Daoy (cell line): ENCODE measurements at regions not wholly inside any gene's neighbourhood (a gene's known extent, or its start where the extent isn't known, plus 50 kb on each side); places are given as distances from the start of the nearest gene placed in this dataset.

Experiments
- DNase-seq: peaks from one replicate; pipeline ENCODE4 v3.0.0-alpha.2; 2015; ENCODE audit warnings: low read depth

- no peak for DNase-seq
Measured at GRCh38 chr12:107472308-107472707, 213.3 kb upstream of the PWP1 start.

- DNase-seq, result no peak
Measured at GRCh38 chr12:107474099-107474498, 211.5 kb upstream of the PWP1 start.

GRCh38 chr12:107474639-107475539, 210.7 kb upstream of the PWP1 start:
- DNase-seq, result no peak

- no peak for DNase-seq
Measured at GRCh38 chr12:107475900-107476299, 209.7 kb upstream of the PWP1 start.

GRCh38 chr12:107477018-107477417, 208.6 kb upstream of the PWP1 start:
- no peak for DNase-seq

- peak; percentile 21 for DNase-seq
Measured at GRCh38 chr12:107477947-107478610, 207.5 kb upstream of the PWP1 start.

- no peak for DNase-seq
Measured at GRCh38 chr12:107478881-107479280, 206.7 kb upstream of the PWP1 start.

DNA sequence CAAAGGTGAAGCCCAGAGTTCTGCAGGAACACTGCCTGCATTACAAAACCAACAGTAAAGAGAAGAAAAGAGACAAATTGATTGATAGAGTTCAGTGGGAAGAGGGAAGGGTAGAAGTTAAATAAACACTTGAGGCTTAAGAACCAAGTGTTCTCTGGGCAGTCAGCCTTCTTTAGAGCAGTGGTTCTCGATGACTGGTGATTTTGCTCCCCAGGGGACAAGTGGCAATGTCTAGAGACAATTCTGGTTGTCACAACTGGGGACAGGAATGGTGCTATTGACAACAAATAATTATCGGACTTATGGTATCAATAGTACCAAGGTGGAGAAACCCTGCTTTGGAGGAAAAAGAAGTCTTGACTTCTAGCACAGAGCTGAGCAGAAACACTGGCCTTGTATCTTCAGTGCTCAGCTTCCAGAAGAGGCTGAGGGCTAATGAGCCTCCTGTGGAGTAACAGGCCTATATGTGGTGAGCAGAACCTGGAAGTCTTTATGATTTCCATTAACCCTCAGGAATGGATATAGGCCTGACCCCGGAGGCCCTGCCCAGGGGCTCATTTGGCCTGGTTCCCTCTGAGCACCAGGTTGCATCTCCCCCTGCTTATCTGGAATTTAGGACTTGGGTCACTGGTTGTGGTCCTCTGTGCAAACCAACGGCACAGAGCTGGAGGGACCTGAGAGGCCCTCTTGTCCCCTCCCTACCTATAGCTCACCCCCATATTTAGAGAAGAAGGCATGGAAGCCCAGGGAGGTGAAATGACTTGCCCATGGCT, 204.6 kb upstream of the PWP1 start:
- no peak for DNase-seq

DNA sequence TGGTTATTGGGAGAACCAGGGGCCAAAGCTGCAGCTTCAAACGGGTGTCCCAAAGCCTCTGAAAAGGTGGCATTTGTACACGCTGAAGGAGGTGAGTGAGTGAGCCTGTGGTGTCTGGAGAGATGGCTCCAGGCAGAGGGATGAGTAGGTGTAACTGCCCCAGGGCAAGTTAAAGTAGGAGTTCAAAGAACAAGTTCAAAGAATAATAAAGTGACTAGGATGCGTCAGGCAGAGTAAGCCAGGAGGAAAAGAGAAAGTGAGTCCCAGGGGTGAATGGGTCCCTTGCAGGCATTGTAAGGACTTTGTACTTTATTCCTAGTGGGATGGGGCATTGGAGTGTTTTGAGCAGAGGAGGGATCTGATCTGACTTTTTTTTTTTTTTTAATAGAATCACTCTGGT, 201.4 kb upstream of the PWP1 start:
- DNase-seq, result no peak

- no peak for DNase-seq
Measured at GRCh38 chr12:107484941-107485340, 200.7 kb upstream of the PWP1 start.

DNA sequence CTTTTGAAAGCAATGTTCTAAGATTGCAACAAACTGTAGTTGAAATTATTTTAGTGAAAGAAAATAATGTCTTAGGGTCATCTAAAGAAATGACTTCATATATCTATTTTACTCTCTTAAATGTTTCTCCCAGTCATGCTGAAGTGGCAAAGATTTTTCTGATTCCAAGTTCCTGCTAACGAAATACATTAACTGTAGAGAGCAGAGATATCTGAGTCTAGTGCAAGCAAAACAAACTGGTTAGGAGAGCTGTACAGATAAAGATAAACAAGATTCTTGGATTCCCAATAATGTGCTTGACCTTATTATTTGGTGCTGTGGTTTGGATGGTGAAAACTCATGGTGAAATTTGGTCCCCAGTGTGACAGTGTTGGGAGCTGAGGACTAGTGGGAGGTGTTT, 199.9 kb upstream of the PWP1 start:
- no peak for DNase-seq

DNA sequence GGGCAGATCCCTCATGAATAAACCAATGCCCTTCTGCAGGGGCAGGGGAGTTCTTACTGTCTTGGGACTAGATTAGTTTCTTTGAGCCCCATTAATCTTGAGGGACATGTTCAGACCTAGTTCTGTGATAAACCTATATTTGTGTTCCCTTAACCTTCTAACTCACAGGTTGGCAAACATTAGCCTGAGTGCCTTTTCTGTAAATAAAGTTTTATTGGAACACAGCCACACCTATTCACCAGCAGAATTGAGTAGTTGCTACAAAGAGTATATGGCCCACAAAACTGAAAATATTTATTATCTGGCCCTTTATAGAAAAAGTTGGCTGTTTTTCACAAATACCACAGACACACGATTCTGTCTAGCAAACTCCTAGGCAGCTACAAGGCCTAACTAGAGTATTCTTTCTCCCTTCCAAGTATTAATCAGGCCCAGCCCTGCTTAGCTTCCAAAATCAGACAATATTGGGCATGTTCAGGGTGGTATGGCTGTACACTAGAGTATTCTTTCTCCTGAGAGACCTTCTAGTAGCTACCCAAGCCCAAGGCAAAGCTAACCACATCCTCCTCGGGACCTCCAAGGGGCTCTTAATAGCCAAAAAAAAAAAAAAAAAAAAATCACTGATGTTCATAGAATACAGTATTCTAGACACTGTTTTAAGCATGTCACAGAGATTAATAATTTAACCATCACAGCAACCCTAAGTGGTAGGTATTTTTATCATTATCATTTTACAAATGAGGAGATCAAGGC, 199.3 kb upstream of the PWP1 start:
- no peak for DNase-seq

DNA sequence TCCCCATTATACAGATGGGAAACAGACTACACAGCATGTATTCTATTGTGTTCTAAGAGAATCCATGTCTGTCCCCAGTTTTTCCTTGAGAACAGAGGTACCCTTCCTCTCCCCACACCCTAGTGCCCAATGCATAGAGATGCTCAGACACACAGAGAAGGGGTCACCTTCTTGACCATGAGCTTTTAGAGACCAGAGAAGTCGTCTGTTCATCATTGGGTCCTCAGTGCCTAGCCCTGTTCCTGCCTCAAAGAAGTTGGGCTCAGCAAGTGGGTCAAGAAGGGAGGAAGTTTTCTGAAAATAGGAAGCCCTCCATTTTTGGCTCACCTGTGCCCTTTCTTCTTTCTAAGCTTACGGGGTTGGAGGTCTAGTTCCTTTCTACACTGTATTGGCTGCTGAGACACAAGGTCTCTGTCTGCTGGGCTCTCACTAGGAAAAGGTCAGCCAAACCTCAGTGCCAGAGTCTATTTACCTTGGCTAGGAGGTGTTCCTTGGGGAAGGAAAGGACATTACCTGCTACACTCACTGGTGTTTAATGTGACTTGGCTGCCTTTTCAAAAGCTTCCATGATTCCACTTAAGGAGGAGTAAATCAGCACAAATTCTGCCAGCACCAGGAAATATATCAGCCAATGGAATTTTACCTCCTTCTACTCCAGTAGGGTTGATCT, 198.5 kb upstream of the PWP1 start:
- DNase-seq, result no peak

GRCh38 chr12:107488666-107489065, 196.9 kb upstream of the PWP1 start:
- no peak for DNase-seq

DNA sequence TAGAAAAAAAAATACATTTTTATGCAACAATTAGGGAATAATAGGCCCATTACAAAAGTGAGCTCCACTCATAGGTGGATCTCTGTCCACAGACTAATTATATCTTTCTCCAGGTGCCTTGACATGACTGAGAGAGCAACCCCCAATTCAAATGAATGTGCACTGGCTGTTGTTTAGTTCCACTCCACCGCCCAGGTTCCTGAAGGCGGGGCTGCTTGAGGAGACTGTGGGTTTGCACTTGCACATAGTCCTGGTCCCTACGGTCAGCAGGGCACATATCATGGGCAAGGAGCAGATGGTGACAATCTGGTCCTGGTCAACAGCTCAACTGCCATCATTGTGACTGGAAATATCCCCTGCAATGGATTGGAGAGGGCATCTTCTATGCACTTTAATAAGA, 195.6 kb upstream of the PWP1 start:
- no peak for DNase-seq

DNA sequence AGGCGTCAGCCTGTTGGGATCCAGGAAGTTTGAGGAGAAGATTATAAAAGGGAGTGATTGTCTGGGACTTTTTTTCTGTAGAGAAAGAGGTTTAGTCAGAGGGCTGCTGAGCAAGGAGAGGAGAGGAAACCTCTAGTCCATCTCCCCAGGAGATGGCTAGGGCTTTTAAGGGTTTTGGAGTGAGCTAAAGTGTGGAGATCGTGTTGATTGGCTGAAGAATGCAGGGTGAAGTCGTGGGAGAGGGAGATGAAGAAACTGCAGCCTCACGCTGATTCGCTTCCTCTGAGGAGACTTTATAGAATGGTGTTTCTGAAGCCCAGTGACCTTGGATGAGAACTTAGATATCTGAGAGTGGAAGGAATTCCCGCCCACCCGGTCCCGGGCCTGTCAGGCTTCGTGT, 193.7 kb upstream of the PWP1 start:
- peak; percentile 31 for DNase-seq

DNA sequence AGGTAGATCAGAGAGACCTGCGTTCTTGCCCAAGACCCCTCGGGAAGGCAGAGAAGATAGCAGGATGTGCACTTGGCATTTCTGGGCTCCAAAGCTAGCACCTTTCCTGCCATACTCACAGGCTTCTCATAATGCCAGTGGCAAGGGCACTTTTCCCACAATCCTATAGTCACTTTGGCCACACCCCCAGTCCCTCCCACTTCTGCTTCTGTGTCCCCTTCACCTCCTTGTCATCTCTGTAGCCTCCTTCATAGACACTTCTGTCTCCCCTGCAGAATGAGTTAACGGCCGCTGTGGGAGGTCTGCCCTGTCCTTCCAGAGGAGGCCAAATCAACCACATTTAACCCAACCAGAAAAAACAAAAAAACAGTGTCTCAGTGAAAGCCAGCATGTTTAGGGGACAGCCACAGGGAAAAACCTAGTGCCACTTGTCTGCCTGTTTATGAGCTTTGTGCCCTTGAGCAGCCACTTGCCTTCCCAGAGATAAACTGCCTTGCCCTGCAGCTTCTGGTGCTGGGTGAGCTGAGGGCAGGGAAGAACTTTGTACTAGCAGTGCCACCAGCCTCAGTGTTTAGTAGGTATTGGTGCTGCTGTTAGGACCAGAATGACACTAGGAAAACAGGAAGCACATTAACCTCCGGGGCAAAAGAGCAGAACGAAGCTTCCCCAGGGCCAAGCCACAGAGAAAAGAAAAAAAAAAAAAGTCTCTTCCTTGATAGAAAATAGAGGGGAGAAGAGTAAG, 193.0 kb upstream of the PWP1 start:
- DNase-seq, result no peak

- DNase-seq, result no peak
Measured at GRCh38 chr12:107493135-107493494, 192.5 kb upstream of the PWP1 start.

DNA sequence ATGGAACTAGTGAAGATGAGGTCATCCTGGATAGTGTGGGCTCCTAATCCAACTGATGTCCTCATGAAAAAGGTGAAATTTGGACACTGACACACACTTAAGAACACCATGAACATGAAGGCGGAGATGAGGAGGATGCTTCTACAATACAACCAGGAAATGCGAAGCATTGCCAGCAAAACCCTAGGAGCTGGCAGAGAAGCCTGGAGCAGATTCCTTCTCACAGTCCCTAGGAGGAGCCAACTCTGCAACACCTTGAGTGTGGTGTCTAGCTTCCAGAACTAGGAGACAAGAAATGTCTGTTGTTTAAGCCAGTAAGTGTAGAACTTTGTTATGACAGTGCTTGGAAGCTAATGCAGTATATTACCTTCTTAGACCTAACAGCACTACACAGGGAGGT, 191.9 kb upstream of the PWP1 start:
- no peak for DNase-seq

DNA sequence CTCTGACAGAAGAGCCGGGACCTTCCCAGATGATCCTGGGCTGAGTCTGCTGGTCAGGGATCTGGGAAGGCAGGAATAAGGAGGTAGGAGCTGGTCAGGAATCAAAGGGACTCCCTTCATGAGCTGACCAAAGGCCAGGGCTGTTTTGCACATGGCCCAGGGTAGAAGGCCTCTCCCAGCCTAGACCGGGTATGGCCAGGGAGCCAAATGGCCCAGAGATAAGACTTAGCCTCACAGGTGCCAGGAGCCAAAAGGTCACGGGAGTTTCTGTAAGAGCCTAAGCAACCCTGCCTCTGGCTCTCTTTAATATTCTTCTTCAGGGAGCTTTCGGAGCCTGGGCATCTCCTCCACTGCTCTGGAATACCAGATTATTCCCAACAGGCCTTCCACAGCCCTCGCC, 191.3 kb upstream of the PWP1 start:
- DNase-seq, result no peak

- DNase-seq, result no peak
Measured at GRCh38 chr12:107495604-107496003, 190.0 kb upstream of the PWP1 start.
